ENCODE measurements at regions not wholly inside any gene's neighbourhood (a gene's known extent, or its start where the extent isn't known, plus 50 kb on each side); places are given as distances from the start of the nearest gene placed in this dataset.
"Not testable (repeated sequence)": the region's sequence is repeated elsewhere in the genome, so short reads cannot be mapped to it uniquely, and the experiment has no call there.

GRCh38 chr3:29005862-29006261 is 275.0 kb upstream of the RBMS3 start:
- H3K27me3 ChIP-seq (ENCODE audit: insufficient read depth, low read length): no peaks in the 10 kb centered on the region

GRCh38 chr3:29011441-29011840 is 269.4 kb upstream of the RBMS3 start:
- no peak overlapping the region for H3K9ac ChIP-seq (ENCODE audit: low read depth, low read length)
- no peaks in the 10 kb centered on the region for H3K27me3 ChIP-seq (ENCODE audit: insufficient read depth, low read length)
- no peaks in the 10 kb centered on the region for H3K4me1 ChIP-seq (ENCODE audit: insufficient read depth, low read length)
- H3K9me3 ChIP-seq (ENCODE audit: insufficient read depth, low read depth, low read length): no peaks in the 10 kb centered on the region
- no peak overlapping the region for H3K27ac ChIP-seq (ENCODE audit: low read length)
- no peak overlapping the region for H3K4me3 ChIP-seq (ENCODE audit: low read length)
- no peaks in the 10 kb centered on the region for H3K36me3 ChIP-seq (ENCODE audit: insufficient read depth, low read depth, low read length)

More at GRCh38 chr3:29005862-29006261, 275.0 kb upstream of the RBMS3 start:
- no peaks in the 10 kb centered on the region for H3K9me3 ChIP-seq (ENCODE audit: insufficient read depth, low read depth, low read length)
- H3K4me3 ChIP-seq (ENCODE audit: low read length): no peak overlapping the region
- no peaks in the 10 kb centered on the region for H3K4me1 ChIP-seq (ENCODE audit: insufficient read depth, low read length)
- H3K27ac ChIP-seq (ENCODE audit: low read length): no peak overlapping the region
- no peak overlapping the region for H3K9ac ChIP-seq (ENCODE audit: low read depth, low read length)
- H3K36me3 ChIP-seq (ENCODE audit: insufficient read depth, low read depth, low read length): no peaks in the 10 kb centered on the region

GRCh38 chr3:29011966-29012365 is 268.9 kb upstream of the RBMS3 start:
- Histone ChIP-seq H3K4me1 (ENCODE audit: insufficient read depth, low read length) (no peaks in the 10 kb centered on the region), H3K9me3 (ENCODE audit: insufficient read depth, low read depth, low read length) (no peaks in the 10 kb centered on the region), H3K27ac (ENCODE audit: low read length) (no peak overlapping the region), H3K9ac (ENCODE audit: low read depth, low read length) (no peak overlapping the region), H3K36me3 (ENCODE audit: insufficient read depth, low read depth, low read length) (no peaks in the 10 kb centered on the region), H3K27me3 (ENCODE audit: insufficient read depth, low read length) (no peaks in the 10 kb centered on the region), H3K4me3 (ENCODE audit: low read length) (no peak overlapping the region)

- no peak overlapping the region for H3K9ac ChIP-seq (ENCODE audit: low read depth, low read length)
- no peaks in the 10 kb centered on the region for H3K9me3 ChIP-seq (ENCODE audit: insufficient read depth, low read depth, low read length)
- no peaks in the 10 kb centered on the region for H3K36me3 ChIP-seq (ENCODE audit: insufficient read depth, low read depth, low read length)
- H3K4me1 ChIP-seq (ENCODE audit: insufficient read depth, low read length): no peaks in the 10 kb centered on the region
- no peak overlapping the region for H3K4me3 ChIP-seq (ENCODE audit: low read length)
- no peak overlapping the region for H3K27ac ChIP-seq (ENCODE audit: low read length)
- H3K27me3 ChIP-seq (ENCODE audit: insufficient read depth, low read length): no peaks in the 10 kb centered on the region
These were observed 257.9 kb upstream of the RBMS3 start for GRCh38 chr3:29022976-29023375.

GRCh38 chr3:29026286-29026685 is 254.6 kb upstream of the RBMS3 start:
- Histone ChIP-seq H3K4me3 (ENCODE audit: low read length) (no peak overlapping the region), H3K27ac (ENCODE audit: low read length) (no peak overlapping the region), H3K36me3 (ENCODE audit: insufficient read depth, low read depth, low read length) (no peaks in the 10 kb centered on the region), H3K27me3 (ENCODE audit: insufficient read depth, low read length) (no peaks in the 10 kb centered on the region), H3K9me3 (ENCODE audit: insufficient read depth, low read depth, low read length) (no peaks in the 10 kb centered on the region), H3K4me1 (ENCODE audit: insufficient read depth, low read length) (no peaks in the 10 kb centered on the region), H3K9ac (ENCODE audit: low read depth, low read length) (no peak overlapping the region)

GRCh38 chr3:29026959-29027358 is 253.9 kb upstream of the RBMS3 start:
- no peak overlapping the region for H3K4me3 ChIP-seq (ENCODE audit: low read length)
- no peaks in the 10 kb centered on the region for H3K4me1 ChIP-seq (ENCODE audit: insufficient read depth, low read length)
- H3K36me3 ChIP-seq (ENCODE audit: insufficient read depth, low read depth, low read length): no peaks in the 10 kb centered on the region
- no peaks in the 10 kb centered on the region for H3K27me3 ChIP-seq (ENCODE audit: insufficient read depth, low read length)
- H3K9ac ChIP-seq (ENCODE audit: low read depth, low read length): no peak overlapping the region
- no peak overlapping the region for H3K27ac ChIP-seq (ENCODE audit: low read length)
- no peaks in the 10 kb centered on the region for H3K9me3 ChIP-seq (ENCODE audit: insufficient read depth, low read depth, low read length)

- not testable (repeated sequence) for H3K9ac ChIP-seq (ENCODE audit: low read depth, low read length); H3K36me3 ChIP-seq (ENCODE audit: insufficient read depth, low read depth, low read length); H3K4me3 ChIP-seq (ENCODE audit: low read length); H3K9me3 ChIP-seq (ENCODE audit: insufficient read depth, low read depth, low read length); H3K4me1 ChIP-seq (ENCODE audit: insufficient read depth, low read length); H3K27ac ChIP-seq (ENCODE audit: low read length); H3K27me3 ChIP-seq (ENCODE audit: insufficient read depth, low read length)
These were observed 249.7 kb upstream of the RBMS3 start for GRCh38 chr3:29031175-29031574.

- Histone ChIP-seq H3K36me3 (ENCODE audit: insufficient read depth, low read depth, low read length) (no peaks in the 10 kb centered on the region), H3K4me1 (ENCODE audit: insufficient read depth, low read length) (no peaks in the 10 kb centered on the region), H3K9me3 (ENCODE audit: insufficient read depth, low read depth, low read length) (no peaks in the 10 kb centered on the region), H3K27me3 (ENCODE audit: insufficient read depth, low read length) (no peaks in the 10 kb centered on the region), H3K9ac (ENCODE audit: low read depth, low read length) (no peak overlapping the region), H3K27ac (ENCODE audit: low read length) (no peak overlapping the region), H3K4me3 (ENCODE audit: low read length) (no peak overlapping the region)
These were observed 247.4 kb upstream of the RBMS3 start for GRCh38 chr3:29033511-29033910.

- no peaks in the 10 kb centered on the region for H3K27me3 ChIP-seq (ENCODE audit: insufficient read depth, low read length)
- no peak overlapping the region for H3K9ac ChIP-seq (ENCODE audit: low read depth, low read length)
- H3K4me3 ChIP-seq (ENCODE audit: low read length): no peak overlapping the region
- H3K36me3 ChIP-seq (ENCODE audit: insufficient read depth, low read depth, low read length): no peaks in the 10 kb centered on the region
- H3K27ac ChIP-seq (ENCODE audit: low read length): no peak overlapping the region
- H3K9me3 ChIP-seq (ENCODE audit: insufficient read depth, low read depth, low read length): no peaks in the 10 kb centered on the region
- no peaks in the 10 kb centered on the region for H3K4me1 ChIP-seq (ENCODE audit: insufficient read depth, low read length)
These were observed 230.7 kb upstream of the RBMS3 start for GRCh38 chr3:29050155-29050554.

GRCh38 chr3:29057326-29057725 is 223.5 kb upstream of the RBMS3 start:
- Histone ChIP-seq H3K27ac (ENCODE audit: low read length) (no peak overlapping the region), H3K27me3 (ENCODE audit: insufficient read depth, low read length) (no peaks in the 10 kb centered on the region), H3K4me1 (ENCODE audit: insufficient read depth, low read length) (peaks cover 3% of the 10 kb centered on the region; the same call in 1 of the 2 replicates), H3K9me3 (ENCODE audit: insufficient read depth, low read depth, low read length) (peaks cover 6% of the 10 kb centered on the region; the same call in 1 of the 2 replicates), H3K9ac (ENCODE audit: low read depth, low read length) (no peak overlapping the region), H3K4me3 (ENCODE audit: low read length) (no peak overlapping the region), H3K36me3 (ENCODE audit: insufficient read depth, low read depth, low read length) (no peaks in the 10 kb centered on the region)

GRCh38 chr3:29064085-29064484 is 216.8 kb upstream of the RBMS3 start:
- no peaks in the 10 kb centered on the region for H3K27me3 ChIP-seq (ENCODE audit: insufficient read depth, low read length)
- no peak overlapping the region for H3K9ac ChIP-seq (ENCODE audit: low read depth, low read length)
- H3K4me3 ChIP-seq (ENCODE audit: low read length): no peak overlapping the region
- H3K27ac ChIP-seq (ENCODE audit: low read length): no peak overlapping the region
- no peaks in the 10 kb centered on the region for H3K36me3 ChIP-seq (ENCODE audit: insufficient read depth, low read depth, low read length)
- no peaks in the 10 kb centered on the region for H3K4me1 ChIP-seq (ENCODE audit: insufficient read depth, low read length)
- H3K9me3 ChIP-seq (ENCODE audit: insufficient read depth, low read depth, low read length): no peaks in the 10 kb centered on the region

GRCh38 chr3:29065211-29065785 is 215.6 kb upstream of the RBMS3 start:
- Histone ChIP-seq H3K36me3 (ENCODE audit: insufficient read depth, low read depth, low read length) (no peaks in the 10 kb centered on the region), H3K4me1 (ENCODE audit: insufficient read depth, low read length) (no peaks in the 10 kb centered on the region), H3K9me3 (ENCODE audit: insufficient read depth, low read depth, low read length) (no peaks in the 10 kb centered on the region), H3K27me3 (ENCODE audit: insufficient read depth, low read length) (no peaks in the 10 kb centered on the region), H3K9ac (ENCODE audit: low read depth, low read length) (no peak overlapping the region), H3K27ac (ENCODE audit: low read length) (peak overlapping the region; percentile 37), H3K4me3 (ENCODE audit: low read length) (no peak overlapping the region)
